Neural cell (in vitro differentiated cells): ENCODE measurements at regions not wholly inside any gene's neighbourhood (a gene's known extent, or its start where the extent isn't known, plus 50 kb on each side); places are given as distances from the start of the nearest gene placed in this dataset.

ENCODE experiments used
- H2AFZ ChIP-seq: fragments of 200-600, 300-800 bp; sonication (generic), shearing (Covaris generic); 2 replicates; pipeline ENCODE4 v1.6.0; 2014; ENCODE audit warnings: low read depth, mild to moderate bottlenecking, antibody characterized with exemption, low read length, moderate library complexity
- H3F3A ChIP-seq: fragments of 200-600 bp; shearing (Covaris generic); 2 replicates; pipeline ENCODE4 v1.6.1; 2016; ENCODE audit warnings: mild to moderate bottlenecking, moderate library complexity, mixed read lengths, antibody characterized with exemption, low read length; ENCODE audit not compliant: insufficient read depth, poor library complexity, severe bottlenecking
- H3K27ac ChIP-seq: fragments of 200-600, 300-800 bp; sonication (generic), shearing (Covaris generic); 2 replicates; pipeline ENCODE4 v1.5.1; 2014; ENCODE audit warnings: mild to moderate bottlenecking, low read length, moderate library complexity
- H3K27me3 ChIP-seq: fragments of 300-800, 200-600 bp; sonication (generic), shearing (Covaris generic); 2 replicates; pipeline ENCODE4 v1.6.0; 2014; ENCODE audit warnings: mild to moderate bottlenecking, low read depth, low read length, moderate library complexity; ENCODE audit not compliant: insufficient read depth
- H3K36me3 ChIP-seq: fragments of 300-800, 200-600 bp; sonication (generic), shearing (Covaris generic); 2 replicates; pipeline ENCODE4 v1.5.1; 2014; ENCODE audit warnings: mild to moderate bottlenecking, antibody characterized with exemption, low read length, moderate library complexity; ENCODE audit not compliant: insufficient read depth
- H3K4me2 ChIP-seq: fragments of 300-800, 200-600 bp; sonication (generic), shearing (Covaris generic); 2 replicates; pipeline ENCODE4 v1.6.0; 2014; ENCODE audit warnings: mild to moderate bottlenecking, low read length
- H3K4me3 ChIP-seq: fragments of 300-800, 200-600 bp; sonication (generic), shearing (Covaris generic); 2 replicates; pipeline ENCODE4 v1.5.1; 2014; ENCODE audit warnings: mild to moderate bottlenecking, low read length, moderate library complexity
- H3K79me2 ChIP-seq: fragments of 200-600 bp; shearing (Covaris generic); replicated peaks from 2 replicates; pipeline ENCODE4 v1.6.0; 2014; ENCODE audit warnings: mild to moderate bottlenecking, low read length, moderate library complexity; ENCODE audit not compliant: insufficient read depth
- H3K9ac ChIP-seq: fragments of 300-800, 200-600 bp; sonication (generic), shearing (Covaris generic); 2 replicates; pipeline ENCODE4 v1.6.1; 2016; ENCODE audit warnings: mild to moderate bottlenecking, low read length, mixed read lengths
- H3K9me2 ChIP-seq: fragments of 200-600 bp; shearing (Covaris generic); 2 replicates; pipeline ENCODE4 v1.6.1; 2016; ENCODE audit warnings: mild to moderate bottlenecking, low read length, mixed read lengths; ENCODE audit not compliant: insufficient read depth
- H3K9me3 ChIP-seq: fragments of 200-600, 300-800 bp; sonication (generic), shearing (Covaris generic); 2 replicates; pipeline ENCODE4 v1.6.1; 2016; ENCODE audit warnings: mild to moderate bottlenecking, mixed run types, low read length, moderate library complexity, mixed read lengths
- H4K20me1 ChIP-seq: fragments of 200-600 bp; shearing (Covaris generic); 2 replicates; pipeline ENCODE4 v1.6.1; 2016; ENCODE audit warnings: mild to moderate bottlenecking, mixed run types; ENCODE audit not compliant: insufficient read depth
- CTCF ChIP-seq: fragments of 450-650 bp; IDR thresholded peaks from 2 replicates; pipeline ENCODE4 v1.5.1; 2014; ENCODE audit warnings: antibody characterized with exemption, mild to moderate bottlenecking, moderate library complexity; ENCODE audit not compliant: poor library complexity, severe bottlenecking
- EP300 ChIP-seq: fragments of 450-650 bp; conservative IDR thresholded peaks from 2 replicates; pipeline ENCODE4 v1.6.1; 2014; ENCODE audit warnings: antibody characterized with exemption, mild to moderate bottlenecking, moderate library complexity; ENCODE audit not compliant: poor library complexity, severe bottlenecking
- EZH2 ChIP-seq: fragments of 200-600, 300-800 bp; shearing (Covaris generic), sonication (generic); IDR thresholded peaks from 2 replicates; pipeline ENCODE4 v1.6.1; 2014; ENCODE audit warnings: antibody characterized with exemption, low read length, borderline replicate concordance, mild to moderate bottlenecking; ENCODE audit not compliant: insufficient read depth, poor library complexity, severe bottlenecking
- MXI1 ChIP-seq: fragments of 450-650 bp; conservative IDR thresholded peaks from 2 replicates; pipeline ENCODE4 v1.6.1; 2014; ENCODE audit warnings: antibody characterized with exemption, mild to moderate bottlenecking; ENCODE audit not compliant: poor library complexity, severe bottlenecking
- POLR2AphosphoS5 ChIP-seq: IDR thresholded peaks from 2 replicates; pipeline ENCODE4 v1.6.1; 2012
- RAD21 ChIP-seq: fragments of 450-650 bp; conservative IDR thresholded peaks from 2 replicates; pipeline ENCODE4 v1.6.1; 2014; ENCODE audit warnings: antibody characterized with exemption, mild to moderate bottlenecking, moderate library complexity
- SMC3 ChIP-seq: fragments of 450-650 bp; conservative IDR thresholded peaks from 2 replicates; pipeline ENCODE4 v1.6.1; 2014; ENCODE audit warnings: antibody characterized with exemption, mild to moderate bottlenecking, moderate library complexity; ENCODE audit not compliant: poor library complexity
- TAF1 ChIP-seq: IDR thresholded peaks from 2 replicates; pipeline ENCODE4 v1.6.1; 2012; ENCODE audit warnings: low read depth
- TF ChIP-seq, protein P1 (sequence below): IDR thresholded peaks from 2 replicates; pipeline ENCODE4 v1.6.1; 2012; ENCODE audit warnings: borderline replicate concordance

DNA sequence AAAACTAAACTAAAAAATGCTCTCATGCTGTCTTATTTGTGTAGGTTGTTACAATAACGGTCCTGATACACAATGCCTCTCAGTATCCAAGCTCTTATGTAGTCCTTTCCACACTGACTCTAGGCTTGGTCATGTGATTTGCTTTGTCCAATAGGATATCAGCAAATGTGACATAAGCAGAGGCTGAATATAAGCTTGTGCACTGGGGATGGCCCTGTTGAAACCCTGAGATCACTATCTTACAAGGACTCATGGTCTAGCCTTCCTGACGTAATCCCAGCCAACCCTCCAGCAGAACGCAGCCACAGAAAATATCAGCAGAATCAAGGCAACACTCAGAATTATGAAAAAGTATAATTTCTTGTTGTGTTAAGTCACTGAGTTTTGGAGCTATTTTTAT is 145.1 kb upstream of the CCN2 start:
- TF ChIP-seq EZH2, result no peak
- TF ChIP-seq SMC3, result no peak
- no peak for TF ChIP-seq TAF1
- no peak for TF ChIP-seq MXI1
- TF ChIP-seq RAD21, result no peak
- no peak for TF ChIP-seq POLR2AphosphoS5
- no peak for TF ChIP-seq CTCF
- TF ChIP-seq, protein P1, sequence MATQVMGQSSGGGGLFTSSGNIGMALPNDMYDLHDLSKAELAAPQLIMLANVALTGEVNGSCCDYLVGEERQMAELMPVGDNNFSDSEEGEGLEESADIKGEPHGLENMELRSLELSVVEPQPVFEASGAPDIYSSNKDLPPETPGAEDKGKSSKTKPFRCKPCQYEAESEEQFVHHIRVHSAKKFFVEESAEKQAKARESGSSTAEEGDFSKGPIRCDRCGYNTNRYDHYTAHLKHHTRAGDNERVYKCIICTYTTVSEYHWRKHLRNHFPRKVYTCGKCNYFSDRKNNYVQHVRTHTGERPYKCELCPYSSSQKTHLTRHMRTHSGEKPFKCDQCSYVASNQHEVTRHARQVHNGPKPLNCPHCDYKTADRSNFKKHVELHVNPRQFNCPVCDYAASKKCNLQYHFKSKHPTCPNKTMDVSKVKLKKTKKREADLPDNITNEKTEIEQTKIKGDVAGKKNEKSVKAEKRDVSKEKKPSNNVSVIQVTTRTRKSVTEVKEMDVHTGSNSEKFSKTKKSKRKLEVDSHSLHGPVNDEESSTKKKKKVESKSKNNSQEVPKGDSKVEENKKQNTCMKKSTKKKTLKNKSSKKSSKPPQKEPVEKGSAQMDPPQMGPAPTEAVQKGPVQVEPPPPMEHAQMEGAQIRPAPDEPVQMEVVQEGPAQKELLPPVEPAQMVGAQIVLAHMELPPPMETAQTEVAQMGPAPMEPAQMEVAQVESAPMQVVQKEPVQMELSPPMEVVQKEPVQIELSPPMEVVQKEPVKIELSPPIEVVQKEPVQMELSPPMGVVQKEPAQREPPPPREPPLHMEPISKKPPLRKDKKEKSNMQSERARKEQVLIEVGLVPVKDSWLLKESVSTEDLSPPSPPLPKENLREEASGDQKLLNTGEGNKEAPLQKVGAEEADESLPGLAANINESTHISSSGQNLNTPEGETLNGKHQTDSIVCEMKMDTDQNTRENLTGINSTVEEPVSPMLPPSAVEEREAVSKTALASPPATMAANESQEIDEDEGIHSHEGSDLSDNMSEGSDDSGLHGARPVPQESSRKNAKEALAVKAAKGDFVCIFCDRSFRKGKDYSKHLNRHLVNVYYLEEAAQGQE, result no peak
- TF ChIP-seq EP300, result no peak
- Histone ChIP-seq H2AFZ (no peak overlapping the region), H3K9me2 (no peaks in the 10 kb centered on the region), H3K9me3 (no peaks in the 10 kb centered on the region), H3K9ac (no peak overlapping the region), H3K27me3 (no peaks in the 10 kb centered on the region), H3F3A (no peaks in the 10 kb centered on the region), H3K79me2 (no peaks in the 10 kb centered on the region), H4K20me1 (no peaks in the 10 kb centered on the region), H3K36me3 (no peaks in the 10 kb centered on the region), H3K4me2 (no peak overlapping the region), H3K4me3 (no peak overlapping the region), H3K27ac (no peak overlapping the region)

DNA sequence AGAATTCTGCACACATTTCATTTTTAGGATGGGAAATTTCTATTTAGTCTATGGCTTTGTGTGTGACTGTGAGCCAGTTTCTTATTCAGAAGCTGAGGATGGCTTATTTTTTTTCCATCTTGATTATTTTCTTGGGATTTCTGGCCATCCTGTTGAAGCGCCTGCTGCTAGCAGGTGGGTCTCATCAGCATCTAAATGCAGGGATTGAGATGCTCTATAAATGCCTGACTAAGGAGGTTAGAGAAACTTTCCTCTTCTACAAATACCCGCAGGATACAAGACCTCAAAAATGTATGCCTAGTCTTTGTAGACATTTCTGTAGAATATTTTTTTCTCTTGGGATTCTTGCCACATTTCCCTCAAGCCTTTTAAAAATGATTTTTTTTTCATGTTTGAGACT is 138.0 kb upstream of the CCN2 start:
- H3K4me3 ChIP-seq, result no peak overlapping the region
- H3K79me2 ChIP-seq, result no peaks in the 10 kb centered on the region
- H3K27me3 ChIP-seq, result no peaks in the 10 kb centered on the region
- no peaks in the 10 kb centered on the region for H3K9me2 ChIP-seq
- no peak overlapping the region for H2AFZ ChIP-seq
- TF ChIP-seq CTCF (no peak), POLR2AphosphoS5 (no peak), MXI1 (no peak), EP300 (no peak), SMC3 (no peak)
- TF ChIP-seq, protein P1, result no peak
- H3K9me3 ChIP-seq, result no peaks in the 10 kb centered on the region
- H3K4me2 ChIP-seq, result no peak overlapping the region
- no peaks in the 10 kb centered on the region for H3F3A ChIP-seq
- no peak overlapping the region for H3K27ac ChIP-seq
- no peaks in the 10 kb centered on the region for H3K36me3 ChIP-seq
- no peak overlapping the region for H3K9ac ChIP-seq
- no peaks in the 10 kb centered on the region for H4K20me1 ChIP-seq
